ENCODE measurements at regions not wholly inside any gene's neighbourhood (a gene's known extent, or its start where the extent isn't known, plus 50 kb on each side); places are given as distances from the start of the nearest gene placed in this dataset.

DNA sequence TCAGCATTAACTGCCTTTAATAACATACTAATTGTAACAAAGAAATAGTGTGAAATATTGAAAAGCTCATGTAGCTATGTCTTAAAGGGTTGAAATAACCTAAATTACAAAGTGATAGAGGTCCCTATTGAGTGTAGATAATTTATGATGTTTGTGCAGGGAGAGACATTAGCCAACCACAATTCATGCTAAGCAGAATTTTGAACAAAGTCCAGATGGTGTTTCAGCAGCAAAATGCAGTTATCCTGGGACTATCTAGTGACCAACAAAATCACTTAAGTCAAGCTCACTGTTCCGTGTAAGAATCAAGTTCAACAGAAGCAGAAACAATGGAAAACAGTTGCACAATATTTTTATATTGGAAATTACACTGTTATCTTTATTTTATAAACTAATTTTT, 218.5 kb downstream of the SIM1 start:
- H3K36me3 ChIP-seq: no peaks in the 10 kb centered on the region
- H3K9me3 ChIP-seq: no peaks in the 10 kb centered on the region
- no peak overlapping the region for H3K4me3 ChIP-seq
- DNase-seq: no peak
- in situ Hi-C loops (cut with MboI; ENCODE audit: low sequenced_read_pairs in 4 of 4): no loop called here
- ATAC-seq: no peak
- TF ChIP-seq, protein P1, sequence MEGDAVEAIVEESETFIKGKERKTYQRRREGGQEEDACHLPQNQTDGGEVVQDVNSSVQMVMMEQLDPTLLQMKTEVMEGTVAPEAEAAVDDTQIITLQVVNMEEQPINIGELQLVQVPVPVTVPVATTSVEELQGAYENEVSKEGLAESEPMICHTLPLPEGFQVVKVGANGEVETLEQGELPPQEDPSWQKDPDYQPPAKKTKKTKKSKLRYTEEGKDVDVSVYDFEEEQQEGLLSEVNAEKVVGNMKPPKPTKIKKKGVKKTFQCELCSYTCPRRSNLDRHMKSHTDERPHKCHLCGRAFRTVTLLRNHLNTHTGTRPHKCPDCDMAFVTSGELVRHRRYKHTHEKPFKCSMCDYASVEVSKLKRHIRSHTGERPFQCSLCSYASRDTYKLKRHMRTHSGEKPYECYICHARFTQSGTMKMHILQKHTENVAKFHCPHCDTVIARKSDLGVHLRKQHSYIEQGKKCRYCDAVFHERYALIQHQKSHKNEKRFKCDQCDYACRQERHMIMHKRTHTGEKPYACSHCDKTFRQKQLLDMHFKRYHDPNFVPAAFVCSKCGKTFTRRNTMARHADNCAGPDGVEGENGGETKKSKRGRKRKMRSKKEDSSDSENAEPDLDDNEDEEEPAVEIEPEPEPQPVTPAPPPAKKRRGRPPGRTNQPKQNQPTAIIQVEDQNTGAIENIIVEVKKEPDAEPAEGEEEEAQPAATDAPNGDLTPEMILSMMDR (IDR thresholded peaks at IDR 0.05 in 4 of 5, conservative IDR thresholded peaks at IDR 0.05 in 1 of 5): no peak
- no peak for TF ChIP-seq POLR2A (IDR thresholded peaks at IDR 0.05)
- H3K4me1 ChIP-seq: no peaks in the 10 kb centered on the region
- intact Hi-C loops (cut with DNase I; ENCODE audit: low total_unique reads): no loop called here
- no peaks in the 10 kb centered on the region for H3K27me3 ChIP-seq
- no peak overlapping the region for H3K27ac ChIP-seq

DNA sequence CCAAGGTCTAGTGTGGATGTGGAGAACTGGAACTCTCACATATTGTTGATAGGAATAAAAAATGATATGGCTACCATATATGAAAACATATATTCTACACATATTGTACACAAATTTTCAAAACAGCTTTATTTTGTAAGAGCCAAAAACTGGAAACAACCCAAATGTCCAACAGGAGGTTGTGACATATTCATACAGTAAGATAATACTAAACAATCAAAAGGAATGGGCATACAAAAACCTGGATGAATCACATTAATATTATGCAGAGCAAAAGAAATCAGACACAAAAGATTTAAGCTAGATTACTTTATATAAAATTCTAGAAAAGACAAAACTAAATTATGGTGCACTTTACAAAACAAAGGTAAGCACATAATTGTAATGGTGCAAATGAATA, 223.9 kb downstream of the SIM1 start:
- Histone ChIP-seq H3K4me1 (no peaks in the 10 kb centered on the region), H3K36me3 (no peaks in the 10 kb centered on the region), H3K27ac (no peak overlapping the region), H3K27me3 (no peaks in the 10 kb centered on the region), H3K4me3 (no peak overlapping the region), H3K9me3 (no peaks in the 10 kb centered on the region)
- intact Hi-C loops (cut with DNase I; ENCODE audit: low total_unique reads): no loop called here
- in situ Hi-C loops (cut with MboI; ENCODE audit: low sequenced_read_pairs in 4 of 4): no loop called here
- no peak for TF ChIP-seq POLR2A (IDR thresholded peaks at IDR 0.05)
- TF ChIP-seq, protein P1 (IDR thresholded peaks at IDR 0.05 in 4 of 5, conservative IDR thresholded peaks at IDR 0.05 in 1 of 5): no peak
- DNase-seq: no peak
- no peak for ATAC-seq

DNA sequence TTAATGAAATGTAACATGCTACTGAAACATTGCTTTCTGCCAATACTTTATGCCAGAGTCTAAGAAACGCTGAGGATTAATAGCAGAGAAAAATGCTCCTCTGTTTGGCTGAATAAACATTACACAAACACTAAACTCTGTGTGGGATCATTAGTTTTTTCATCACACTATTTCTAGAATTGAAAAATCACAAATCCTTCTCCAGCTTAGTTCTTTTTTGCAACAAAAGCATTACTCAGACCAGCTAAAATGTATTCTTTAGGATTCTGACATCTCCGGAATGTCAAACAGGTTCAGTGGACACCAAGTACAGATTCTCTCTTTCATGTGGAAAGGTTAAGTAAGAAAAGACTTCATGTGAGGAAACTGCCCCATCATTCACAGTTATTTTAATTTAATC, 226.9 kb downstream of the SIM1 start:
- ATAC-seq (no peak), DNase-seq (no peak)
- intact Hi-C loops (cut with DNase I; ENCODE audit: low total_unique reads): no loop called here
- Histone ChIP-seq H3K27ac (no peak overlapping the region), H3K9me3 (no peaks in the 10 kb centered on the region), H3K4me1 (no peaks in the 10 kb centered on the region), H3K36me3 (no peaks in the 10 kb centered on the region), H3K27me3 (no peaks in the 10 kb centered on the region), H3K4me3 (no peak overlapping the region)
- in situ Hi-C loops (cut with MboI; ENCODE audit: low sequenced_read_pairs in 4 of 4): no loop called here
- no peak for TF ChIP-seq POLR2A (IDR thresholded peaks at IDR 0.05)
- TF ChIP-seq, protein P1 (IDR thresholded peaks at IDR 0.05 in 4 of 5, conservative IDR thresholded peaks at IDR 0.05 in 1 of 5): no peak

DNA sequence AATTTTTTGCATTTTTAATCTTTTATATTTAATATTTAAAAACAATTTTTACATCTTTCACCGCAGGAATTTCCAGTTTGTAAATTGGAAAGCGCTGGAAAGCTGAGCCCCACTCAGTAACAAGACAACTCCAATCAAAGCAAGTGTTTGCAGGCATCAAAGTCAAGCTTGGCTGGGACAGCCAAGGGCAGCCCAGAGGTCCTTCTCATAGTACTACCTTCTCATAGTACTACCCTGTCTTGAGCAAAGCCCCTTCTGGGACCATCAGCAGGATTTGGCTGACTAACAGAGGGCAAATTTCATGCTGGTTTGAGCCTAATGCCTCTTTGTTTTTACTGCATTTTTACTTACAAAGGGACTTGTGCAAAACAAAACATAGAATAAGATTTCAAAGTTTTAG, 228.3 kb downstream of the SIM1 start:
- in situ Hi-C loops (cut with MboI; ENCODE audit: low sequenced_read_pairs in 4 of 4) (no loop called here), intact Hi-C loops (cut with DNase I; ENCODE audit: low total_unique reads) (no loop called here)
- Histone ChIP-seq H3K4me1 (no peaks in the 10 kb centered on the region), H3K36me3 (no peaks in the 10 kb centered on the region), H3K9me3 (no peaks in the 10 kb centered on the region), H3K27ac (no peak overlapping the region), H3K27me3 (no peaks in the 10 kb centered on the region), H3K4me3 (no peak overlapping the region)
- ATAC-seq (no peak), DNase-seq (no peak)
- TF ChIP-seq POLR2A (IDR thresholded peaks at IDR 0.05): no peak
- TF ChIP-seq, protein P1 (IDR thresholded peaks at IDR 0.05 in 4 of 5, conservative IDR thresholded peaks at IDR 0.05 in 1 of 5): no peak

DNA sequence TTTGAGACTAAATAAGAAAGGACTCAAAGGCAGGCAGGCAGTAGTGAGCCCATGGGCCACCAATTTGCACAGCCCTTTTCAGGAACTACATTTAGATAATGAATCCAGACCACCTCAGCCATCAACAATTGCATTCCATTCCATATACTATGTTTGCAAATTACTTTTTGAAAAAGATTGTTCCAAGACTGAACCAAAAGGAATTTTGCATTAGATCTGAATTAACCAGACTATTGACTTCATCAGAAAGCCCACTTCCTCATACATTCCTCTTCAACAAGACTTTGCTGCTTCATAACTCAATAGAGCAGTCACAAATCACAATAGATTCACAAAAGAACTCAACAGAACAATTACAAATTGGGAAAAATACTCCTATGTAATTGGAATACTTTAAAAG, 229.1 kb downstream of the SIM1 start:
- no peaks in the 10 kb centered on the region for H3K9me3 ChIP-seq
- no peaks in the 10 kb centered on the region for H3K27me3 ChIP-seq
- H3K36me3 ChIP-seq: no peaks in the 10 kb centered on the region
- intact Hi-C loops (cut with DNase I; ENCODE audit: low total_unique reads): no loop called here
- H3K27ac ChIP-seq: no peak overlapping the region
- in situ Hi-C loops (cut with MboI; ENCODE audit: low sequenced_read_pairs in 4 of 4): no loop called here
- ATAC-seq: no peak
- no peak for DNase-seq
- H3K4me3 ChIP-seq: no peak overlapping the region
- TF ChIP-seq, protein P1 (IDR thresholded peaks at IDR 0.05 in 4 of 5, conservative IDR thresholded peaks at IDR 0.05 in 1 of 5): no peak
- TF ChIP-seq POLR2A (IDR thresholded peaks at IDR 0.05): no peak
- H3K4me1 ChIP-seq: no peaks in the 10 kb centered on the region
